Testis (tissue), 2 donors: ENCODE measurements at regions not wholly inside any gene's neighbourhood (a gene's known extent, or its start where the extent isn't known, plus 50 kb on each side); places are given as distances from the start of the nearest gene placed in this dataset.

Experiments
- CTCF ChIP-seq, 3 experiments: fragments of 450-650 bp in 2 of 3; fragments of 200-600 bp in 1 of 3; sonication (generic) in 1 of 3; IDR thresholded peaks; one replicate each; pipeline ENCODE4 v1.5.1; 2016 to 2019; ENCODE audit warnings: antibody characterized with exemption in 3 of 3, mild to moderate bottlenecking in 2 of 3, moderate library complexity in 1 of 3
- POLR2A ChIP-seq: fragments of 450-650 bp; IDR thresholded peaks from one replicate; pipeline ENCODE4 v1.6.1; 2017; ENCODE audit warnings: antibody characterized with exemption, mild to moderate bottlenecking, moderate library complexity

GRCh38 chr4:57442831-57443291 is 332.7 kb upstream of the IGFBP7 start:
- no peak for TF ChIP-seq POLR2A
- peak in 2 of 3 experiments; percentile 56 to 58 for TF ChIP-seq CTCF (IDR thresholded peaks at IDR 0.05)
